ENCODE measurements at regions not wholly inside any gene's neighbourhood (a gene's known extent, or its start where the extent isn't known, plus 50 kb on each side); places are given as distances from the start of the nearest gene placed in this dataset.
A peak's percentile ranks its signal among the peaks of the same experiment; 100 is the strongest.

- DNase-seq (ENCODE audit: low read depth in 2 of 2): no peak
Observed at GRCh38 chr12:90261283-90261682, 552.6 kb upstream of the ATP2B1 start.

- no peak for DNase-seq (ENCODE audit: low read depth in 2 of 2)
Observed at GRCh38 chr12:90260136-90260535, 551.5 kb upstream of the ATP2B1 start.

- DNase-seq (ENCODE audit: low read depth in 2 of 2): no peak
Observed at GRCh38 chr12:90257927-90258624, 549.4 kb upstream of the ATP2B1 start.

GRCh38 chr12:90254796-90255195, 546.2 kb upstream of the ATP2B1 start:
- no peak for DNase-seq (ENCODE audit: low read depth in 2 of 2)

GRCh38 chr12:90253674-90254181, 545.1 kb upstream of the ATP2B1 start:
- peak in 1 of 2 donors; percentile 0 for DNase-seq (ENCODE audit: low read depth in 2 of 2)

- DNase-seq (ENCODE audit: low read depth in 2 of 2): no peak
Observed at GRCh38 chr12:90253136-90253535, 544.5 kb upstream of the ATP2B1 start.

- DNase-seq (ENCODE audit: low read depth in 2 of 2): no peak
Observed at GRCh38 chr12:90250766-90251165, 542.1 kb upstream of the ATP2B1 start.

- no peak for DNase-seq (ENCODE audit: low read depth in 2 of 2)
Observed at GRCh38 chr12:90250042-90250441, 541.4 kb upstream of the ATP2B1 start.

GRCh38 chr12:90246688-90247087, 538.0 kb upstream of the ATP2B1 start:
- no peak for DNase-seq (ENCODE audit: low read depth in 2 of 2)

- no peak for DNase-seq (ENCODE audit: low read depth in 2 of 2)
Observed at GRCh38 chr12:90245391-90245790, 536.8 kb upstream of the ATP2B1 start.

- no peak for DNase-seq (ENCODE audit: low read depth in 2 of 2)
Observed at GRCh38 chr12:90244232-90244631, 535.6 kb upstream of the ATP2B1 start.

GRCh38 chr12:90243211-90243610, 534.6 kb upstream of the ATP2B1 start:
- DNase-seq (ENCODE audit: low read depth in 2 of 2): no peak

- no peak for DNase-seq (ENCODE audit: low read depth in 2 of 2)
Observed at GRCh38 chr12:90239732-90240260, 531.2 kb upstream of the ATP2B1 start.

GRCh38 chr12:90238663-90239271, 530.1 kb upstream of the ATP2B1 start:
- DNase-seq (ENCODE audit: low read depth in 2 of 2): no peak

- DNase-seq (ENCODE audit: low read depth in 2 of 2): no peak
Observed at GRCh38 chr12:90237841-90238240, 529.2 kb upstream of the ATP2B1 start.

- DNase-seq (ENCODE audit: low read depth in 2 of 2): no peak
Observed at GRCh38 chr12:90235642-90236041, 527.0 kb upstream of the ATP2B1 start.

GRCh38 chr12:90234472-90234871, 525.8 kb upstream of the ATP2B1 start:
- no peak for DNase-seq (ENCODE audit: low read depth in 2 of 2)

- no peak for DNase-seq (ENCODE audit: low read depth in 2 of 2)
Observed at GRCh38 chr12:90233168-90234100, 524.8 kb upstream of the ATP2B1 start.

GRCh38 chr12:90229407-90230170, 521.0 kb upstream of the ATP2B1 start:
- DNase-seq (ENCODE audit: low read depth in 2 of 2): no peak

- no peak for DNase-seq (ENCODE audit: low read depth in 2 of 2)
Observed at GRCh38 chr12:90226211-90226610, 517.6 kb upstream of the ATP2B1 start.

- DNase-seq (ENCODE audit: low read depth in 2 of 2): no peak
Observed at GRCh38 chr12:90216815-90217214, 508.2 kb upstream of the ATP2B1 start.
